ENCODE measurements at regions not wholly inside any gene's neighbourhood (a gene's known extent, or its start where the extent isn't known, plus 50 kb on each side); places are given as distances from the start of the nearest gene placed in this dataset.

DNA sequence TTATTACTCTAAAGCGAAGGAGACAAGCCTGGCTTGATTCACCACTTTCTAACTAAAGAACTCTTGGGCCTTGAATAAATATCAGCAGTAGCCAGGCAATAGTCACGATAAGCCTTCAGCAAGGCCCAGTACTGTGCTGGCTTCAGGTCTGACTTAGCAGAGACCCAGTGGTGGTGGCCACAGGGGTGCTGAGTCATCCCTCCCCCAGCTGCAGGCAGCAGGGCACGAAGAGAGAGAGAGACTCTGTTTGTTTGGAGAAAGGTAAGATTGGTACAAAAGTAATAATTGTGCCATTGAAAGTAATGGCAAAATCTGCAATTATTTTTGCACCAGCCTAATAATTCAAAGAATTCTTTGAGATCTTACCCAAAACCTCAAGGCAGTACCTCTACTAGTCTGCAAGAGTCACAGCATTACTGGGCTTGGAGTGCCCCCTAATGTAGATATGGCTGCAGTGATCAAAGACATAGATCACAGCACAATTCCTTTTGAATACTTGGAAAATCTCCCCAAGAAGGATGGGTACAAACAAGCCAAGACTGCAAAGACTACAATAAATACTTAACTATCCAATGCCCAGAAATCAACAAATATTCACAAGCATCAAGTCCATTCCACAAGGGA lies 159.5 kb upstream of the USP38 start:
- Histone ChIP-seq H4K20me1 (ENCODE audit: control insufficient read depth, insufficient read depth) (no peaks in the 10 kb centered on the region), H3K4me3 (no peak overlapping the region), H3K27me3 (replicated peaks in 1 of 2; ENCODE audit: control insufficient read depth in 2 of 2, insufficient read depth in 2 of 2, low read length in 1 of 2) (no peaks in the 10 kb centered on the region), H2AFZ (ENCODE audit: control insufficient read depth, low read depth, low read length) (no peak overlapping the region), H3K4me2 (ENCODE audit: control insufficient read depth, insufficient read depth) (no peak overlapping the region), H3K79me2 (ENCODE audit: control insufficient read depth, insufficient read depth, low read length) (no peaks in the 10 kb centered on the region), H3K4me1 (ENCODE audit: control insufficient read depth, insufficient read depth, low read length) (peaks cover 4% of the 10 kb centered on the region), H3K9ac (ENCODE audit: control insufficient read depth, insufficient read depth, low read length) (no peak overlapping the region), H3K36me3 (ENCODE audit: control insufficient read depth in 2 of 2, insufficient read depth in 2 of 2, low read length in 1 of 2) (no peaks in the 10 kb centered on the region), H3K27ac (ENCODE audit: control insufficient read depth, insufficient read depth) (no peak overlapping the region), H3K9me3 (replicated peaks; ENCODE audit: control insufficient read depth, insufficient read depth, low read length) (no peaks in the 10 kb centered on the region)
- ChIA-PET RAD21 (ENCODE audit: unreplicated experiment) (interaction anchor here (0.9 to 2.4 kb wide), 3 partner anchors 40 to 149 kb away, joined by 3 to 12 read pairs (median 6); no protein-coding TSS in a partner anchor), POLR2A (no interaction called here), SMC1A (ENCODE audit: uncharacterized antibody, unreplicated experiment) (interaction anchor here (1.0 to 3.0 kb wide), 4 partner anchors 40 to 346 kb away, joined by 3 to 14 read pairs (median 4); no protein-coding TSS in a partner anchor), CTCF (interaction anchor here (0.6 to 3.1 kb wide), 17 partner anchors 9 to 1866 kb away, joined by 3 to 24 read pairs (median 4); no protein-coding TSS in a partner anchor)
- in situ Hi-C loops (cut with MboI) (no loop called here), intact Hi-C loops (cut with micrococcal nuclease; ENCODE audit: unreplicated experiment) (loop anchor here (2.0 to 10.0 kb wide), 3 partner anchors 142 to 900 kb away; no protein-coding TSS in a partner anchor)
- peak; percentile 70 for ATAC-seq
- no peak for FAIRE-seq
- DNase-seq (ENCODE audit: low read depth, low spot score): no peak
- BruUV-seq (replicated peaks): no TSS peak
- WGBS (ENCODE audit: insufficient coverage, insufficient replicate concordance, low lambda C conversion rate, missing lambda C conversion rate): 33% methylated on average over 3 of the region's 3 CpGs
- TF ChIP-seq MXI1 (IDR thresholded peaks at IDR 0.05; ENCODE audit: low read depth, low read length) (no peak), NFIC (IDR thresholded peaks at IDR 0.05; ENCODE audit: low read depth, low read length) (no peak), NRF1 (conservative IDR thresholded peaks at IDR 0.05; ENCODE audit: low read depth, low read length) (no peak), ZBED1 (IDR thresholded peaks at IDR 0.05; ENCODE audit: borderline replicate concordance) (no peak), MEF2B (IDR thresholded peaks at IDR 0.05; ENCODE audit: partially characterized antibody, poor library complexity, severe bottlenecking) (no peak), ZNF622 (IDR thresholded peaks at IDR 0.05) (no peak), TCF3 (IDR thresholded peaks at IDR 0.05; ENCODE audit: borderline replicate concordance, insufficient read depth, low read depth, low read length) (no peak), EZH2 (IDR thresholded peaks at IDR 0.05; ENCODE audit: borderline replicate concordance, control insufficient read depth, low read depth, low read length) (no peak), SUZ12 (IDR thresholded peaks at IDR 0.05; ENCODE audit: unreplicated experiment) (no peak), KLF5 (IDR thresholded peaks at IDR 0.05; ENCODE audit: partially characterized antibody) (no peak), EGR1 (IDR thresholded peaks at IDR 0.05; ENCODE audit: borderline replicate concordance in 1 of 2, low read depth in 2 of 2, low read length in 2 of 2) (no peak), SMARCA5 (IDR thresholded peaks at IDR 0.05) (no peak), RAD21 (IDR thresholded peaks at IDR 0.05; ENCODE audit: insufficient read depth, low read depth, low read length) (peak; percentile 80), BMI1 (IDR thresholded peaks at IDR 0.05; ENCODE audit: borderline replicate concordance) (no peak), POLR2A (IDR thresholded peaks at IDR 0.05; ENCODE audit: low read depth, low read length) (no peak), HDGF (IDR thresholded peaks at IDR 0.05) (no peak), STAT3 (IDR thresholded peaks at IDR 0.05; ENCODE audit: low read depth, low read length) (no peak), TAF1 (IDR thresholded peaks at IDR 0.05; ENCODE audit: borderline replicate concordance, low read depth, low read length) (no peak), MTA3 (IDR thresholded peaks at IDR 0.05; ENCODE audit: borderline replicate concordance, low read length) (no peak), MTA2 (IDR thresholded peaks at IDR 0.05; ENCODE audit: low read depth) (no peak), ATF7 (IDR thresholded peaks at IDR 0.05; ENCODE audit: low read depth) (no peak), HDAC2 (IDR thresholded peaks at IDR 0.05) (no peak)
- TF ChIP-seq, protein P1, sequence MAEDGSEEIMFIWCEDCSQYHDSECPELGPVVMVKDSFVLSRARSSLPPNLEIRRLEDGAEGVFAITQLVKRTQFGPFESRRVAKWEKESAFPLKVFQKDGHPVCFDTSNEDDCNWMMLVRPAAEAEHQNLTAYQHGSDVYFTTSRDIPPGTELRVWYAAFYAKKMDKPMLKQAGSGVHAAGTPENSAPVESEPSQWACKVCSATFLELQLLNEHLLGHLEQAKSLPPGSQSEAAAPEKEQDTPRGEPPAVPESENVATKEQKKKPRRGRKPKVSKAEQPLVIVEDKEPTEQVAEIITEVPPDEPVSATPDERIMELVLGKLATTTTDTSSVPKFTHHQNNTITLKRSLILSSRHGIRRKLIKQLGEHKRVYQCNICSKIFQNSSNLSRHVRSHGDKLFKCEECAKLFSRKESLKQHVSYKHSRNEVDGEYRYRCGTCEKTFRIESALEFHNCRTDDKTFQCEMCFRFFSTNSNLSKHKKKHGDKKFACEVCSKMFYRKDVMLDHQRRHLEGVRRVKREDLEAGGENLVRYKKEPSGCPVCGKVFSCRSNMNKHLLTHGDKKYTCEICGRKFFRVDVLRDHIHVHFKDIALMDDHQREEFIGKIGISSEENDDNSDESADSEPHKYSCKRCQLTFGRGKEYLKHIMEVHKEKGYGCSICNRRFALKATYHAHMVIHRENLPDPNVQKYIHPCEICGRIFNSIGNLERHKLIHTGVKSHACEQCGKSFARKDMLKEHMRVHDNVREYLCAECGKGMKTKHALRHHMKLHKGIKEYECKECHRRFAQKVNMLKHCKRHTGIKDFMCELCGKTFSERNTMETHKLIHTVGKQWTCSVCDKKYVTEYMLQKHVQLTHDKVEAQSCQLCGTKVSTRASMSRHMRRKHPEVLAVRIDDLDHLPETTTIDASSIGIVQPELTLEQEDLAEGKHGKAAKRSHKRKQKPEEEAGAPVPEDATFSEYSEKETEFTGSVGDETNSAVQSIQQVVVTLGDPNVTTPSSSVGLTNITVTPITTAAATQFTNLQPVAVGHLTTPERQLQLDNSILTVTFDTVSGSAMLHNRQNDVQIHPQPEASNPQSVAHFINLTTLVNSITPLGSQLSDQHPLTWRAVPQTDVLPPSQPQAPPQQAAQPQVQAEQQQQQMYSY (CRISPR knock-in tag; IDR thresholded peaks at IDR 0.05): no peak
